ENCODE measurements at regions not wholly inside any gene's neighbourhood (a gene's known extent, or its start where the extent isn't known, plus 50 kb on each side); places are given as distances from the start of the nearest gene placed in this dataset.

- Histone ChIP-seq H3K4ac (ENCODE audit: low read depth, low read length) (no peak overlapping the region), H4K5ac (ENCODE audit: insufficient read length, low read depth, low read length) (no peak overlapping the region), H3K9ac (ENCODE audit: extremely low read depth, insufficient read length, low read length) (no peak overlapping the region), H2BK15ac (ENCODE audit: low read depth, low read length) (no peak overlapping the region), H4K20me1 (ENCODE audit: control insufficient read depth, insufficient read depth, insufficient read length) (no peaks in the 10 kb centered on the region), H3K23ac (ENCODE audit: insufficient read length, low read depth, low read length) (no peak overlapping the region), H3K4me2 (ENCODE audit: insufficient read depth, insufficient read length, low read length) (peak overlapping the region; percentile 9), H2AK5ac (ENCODE audit: insufficient read length, low read length) (no peak overlapping the region), H2BK12ac (ENCODE audit: insufficient read length, low read depth, low read length) (no peak overlapping the region), H3K4me1 (ENCODE audit: insufficient read depth, low read length) (no peaks in the 10 kb centered on the region), H3K14ac (ENCODE audit: insufficient read depth, low read length) (no peak overlapping the region), H3K56ac (ENCODE audit: insufficient read length, low read depth, low read length) (no peak overlapping the region), H2AFZ (ENCODE audit: low read length) (peak overlapping the region; percentile 92), H4K91ac (ENCODE audit: insufficient read length, low read depth, low read length) (no peak overlapping the region), H3K23me2 (ENCODE audit: insufficient read length, low read depth, low read length, poor library complexity, severe bottlenecking) (no peaks in the 10 kb centered on the region), H3T11ph (ENCODE audit: low read length) (peak overlapping the region; percentile 90), H2BK120ac (ENCODE audit: low read depth, low read length, poor library complexity, severe bottlenecking) (no peak overlapping the region), H3K79me2 (ENCODE audit: insufficient read depth, low read length) (no peaks in the 10 kb centered on the region), H3K79me1 (ENCODE audit: insufficient read depth, low read depth, low read length, poor library complexity, severe bottlenecking) (no peaks in the 10 kb centered on the region), H3K9me3 (ENCODE audit: control insufficient read depth, low read depth, low read length) (no peaks in the 10 kb centered on the region), H2BK5ac (ENCODE audit: insufficient read length, low read length) (no peak overlapping the region), H2BK20ac (ENCODE audit: low read depth, low read length, poor library complexity, severe bottlenecking) (no peak overlapping the region), H3K27ac (ENCODE audit: insufficient read length, low read depth, low read length) (peak overlapping the region; percentile 71), H4K8ac (replicated peaks; ENCODE audit: insufficient read length, low read depth, low read length) (no peak overlapping the region), H3K18ac (ENCODE audit: insufficient read length, low read depth, low read length) (no peak overlapping the region), H3K27me3 (ENCODE audit: insufficient read depth, low read length) (no peaks in the 10 kb centered on the region)
- no peaks in the 10 kb centered on the region for H3K27me3 Mint-ChIP-seq (ENCODE audit: low read depth)
- H3K4me3 Mint-ChIP-seq = no peak overlapping the region
- no CpG with 5 or more reads among the region's 5 CpGs for WGBS (ENCODE audit: extremely low coverage, insufficient read length, low lambda C conversion rate)
- peaks cover 21 to 36% of the 10 kb centered on the region in 2 experiments for H3K4me1 Mint-ChIP-seq
- peak overlapping the region; percentile 75 to 95 (median 76); a peak in 6 of 7 replicates for H3K27ac Mint-ChIP-seq
- H3K36me3 Mint-ChIP-seq (ENCODE audit: insufficient read depth in 1 of 3, low read depth in 3 of 3) = peaks cover 2 to 22% (median 4%) of the 10 kb centered on the region in 3 experiments; a peak in 5 of 7 replicates
- H3K9me3 Mint-ChIP-seq = peaks cover 5 to 6% of the 10 kb centered on the region in 2 experiments; a peak in 3 of 5 replicates
- TF ChIP-seq CTCF (conservative IDR thresholded peaks at IDR 0.05) = no peak
- DNase-seq = peak; percentile 54
Measured at GRCh38 chr7:9013940-9014339, 580.5 kb downstream of the NXPH1 start.

Measured in H9 (cell line).